ENCODE measurements at regions not wholly inside any gene's neighbourhood (a gene's known extent, or its start where the extent isn't known, plus 50 kb on each side); places are given as distances from the start of the nearest gene placed in this dataset.
A peak's percentile ranks its signal among the peaks of the same experiment; 100 is the strongest.

- no peak for DNase-seq (ENCODE audit: low spot score in 2 of 2)
These were observed 502.8 kb downstream of the REEP3 start for GRCh38 chr10:64023926-64024470.

GRCh38 chr10:64033711-64034110, 512.5 kb downstream of the REEP3 start:
- TF ChIP-seq POLR2AphosphoS5 (IDR thresholded peaks at IDR 0.05) (no peak), POLR2A (IDR thresholded peaks at IDR 0.05) (no peak), EP300 (IDR thresholded peaks at IDR 0.05) (no peak)
- TF ChIP-seq, protein P1, sequence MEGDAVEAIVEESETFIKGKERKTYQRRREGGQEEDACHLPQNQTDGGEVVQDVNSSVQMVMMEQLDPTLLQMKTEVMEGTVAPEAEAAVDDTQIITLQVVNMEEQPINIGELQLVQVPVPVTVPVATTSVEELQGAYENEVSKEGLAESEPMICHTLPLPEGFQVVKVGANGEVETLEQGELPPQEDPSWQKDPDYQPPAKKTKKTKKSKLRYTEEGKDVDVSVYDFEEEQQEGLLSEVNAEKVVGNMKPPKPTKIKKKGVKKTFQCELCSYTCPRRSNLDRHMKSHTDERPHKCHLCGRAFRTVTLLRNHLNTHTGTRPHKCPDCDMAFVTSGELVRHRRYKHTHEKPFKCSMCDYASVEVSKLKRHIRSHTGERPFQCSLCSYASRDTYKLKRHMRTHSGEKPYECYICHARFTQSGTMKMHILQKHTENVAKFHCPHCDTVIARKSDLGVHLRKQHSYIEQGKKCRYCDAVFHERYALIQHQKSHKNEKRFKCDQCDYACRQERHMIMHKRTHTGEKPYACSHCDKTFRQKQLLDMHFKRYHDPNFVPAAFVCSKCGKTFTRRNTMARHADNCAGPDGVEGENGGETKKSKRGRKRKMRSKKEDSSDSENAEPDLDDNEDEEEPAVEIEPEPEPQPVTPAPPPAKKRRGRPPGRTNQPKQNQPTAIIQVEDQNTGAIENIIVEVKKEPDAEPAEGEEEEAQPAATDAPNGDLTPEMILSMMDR (IDR thresholded peaks at IDR 0.05), result no peak
- Histone ChIP-seq H3K27ac (no peak overlapping the region), H3K27me3 (no peaks in the 10 kb centered on the region), H3K9me3 (no peaks in the 10 kb centered on the region), H3K4me3 (no peak overlapping the region), H3K4me1 (no peaks in the 10 kb centered on the region), H3K36me3 (no peaks in the 10 kb centered on the region)
- WGBS, result 71% methylated on average over 3 of the region's 3 CpGs
- no peak for DNase-seq (ENCODE audit: low spot score in 2 of 2)

More at GRCh38 chr10:64023926-64024470, 502.8 kb downstream of the REEP3 start:
- Histone ChIP-seq H3K4me3 (no peak overlapping the region), H3K27ac (no peak overlapping the region), H3K9me3 (no peaks in the 10 kb centered on the region), H3K36me3 (no peaks in the 10 kb centered on the region), H3K27me3 (no peaks in the 10 kb centered on the region), H3K4me1 (no peaks in the 10 kb centered on the region)
- TF ChIP-seq, protein P1 (IDR thresholded peaks at IDR 0.05), result no peak
- 62% methylated on average over 4 of the region's 4 CpGs for WGBS

DNA sequence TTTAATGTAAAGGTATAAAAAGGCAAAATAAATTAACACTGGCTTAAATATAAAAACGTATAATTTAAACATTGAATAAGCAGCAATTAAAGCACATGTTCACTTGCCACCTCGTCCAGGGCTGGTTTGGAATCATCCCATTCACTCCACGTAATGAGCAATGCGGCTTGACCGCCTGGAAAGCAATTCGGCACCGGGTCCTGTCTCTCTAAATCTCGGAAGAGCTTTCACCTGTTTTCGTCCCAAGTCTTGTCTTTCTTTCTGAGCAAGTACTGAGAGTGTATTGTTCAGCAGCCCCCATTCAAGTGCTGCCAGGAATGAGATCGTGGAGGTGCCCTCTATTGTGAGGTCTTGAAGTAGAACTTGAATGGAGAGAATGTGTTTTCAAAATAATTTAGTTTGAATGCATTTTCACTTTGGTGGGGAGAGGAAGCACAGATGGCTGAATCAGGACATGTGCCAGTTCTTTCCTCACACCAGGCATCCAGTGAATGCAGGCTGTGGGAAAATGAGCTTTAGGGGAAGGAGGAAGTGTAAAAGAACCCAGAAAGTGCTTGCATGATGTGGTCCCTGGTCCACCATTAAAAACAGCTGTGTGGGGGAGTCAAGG, 515.2 kb downstream of the REEP3 start:
- Histone ChIP-seq H3K9me3 (no peaks in the 10 kb centered on the region), H3K27me3 (no peaks in the 10 kb centered on the region), H3K4me3 (peak overlapping the region; percentile 3), H3K27ac (no peak overlapping the region), H3K36me3 (no peaks in the 10 kb centered on the region), H3K4me1 (peaks cover 8% of the 10 kb centered on the region)
- WGBS, result 40% methylated on average over 10 of the region's 10 CpGs
- TF ChIP-seq POLR2A (IDR thresholded peaks at IDR 0.05), result no peak
- DNase-seq (ENCODE audit: low spot score in 2 of 2), result no peak

DNA sequence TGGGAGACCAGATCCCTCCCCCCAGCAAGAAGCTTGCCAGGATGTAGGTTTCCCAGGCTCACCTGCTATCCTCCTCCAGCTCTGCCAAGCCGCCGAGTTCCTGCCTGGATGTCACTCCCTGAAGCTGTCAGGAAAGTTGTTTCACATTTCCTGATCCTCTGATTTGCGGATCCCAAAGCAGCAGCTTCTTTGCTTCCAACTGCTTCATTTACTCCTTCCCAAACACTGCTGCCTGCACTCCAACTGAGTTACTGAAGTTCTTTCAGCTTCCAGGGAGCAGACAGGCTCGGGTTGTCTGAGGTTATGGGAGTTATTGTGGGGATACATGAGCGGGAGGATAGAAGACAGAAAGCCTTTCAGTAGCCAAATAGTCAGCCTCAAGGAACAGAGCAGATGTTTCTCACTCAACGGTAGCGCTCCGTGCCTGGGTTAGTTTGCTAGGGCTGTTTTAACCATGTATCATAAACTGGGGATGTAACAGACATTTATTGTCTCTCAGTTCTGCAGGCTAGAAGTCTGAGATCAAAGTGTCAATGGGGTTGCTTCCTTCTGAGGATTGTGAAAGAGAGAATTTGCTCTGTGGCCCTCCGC, 516.0 kb downstream of the REEP3 start:
- DNase-seq (ENCODE audit: low spot score in 2 of 2), result no peak
- Histone ChIP-seq H3K9me3 (no peaks in the 10 kb centered on the region), H3K36me3 (no peaks in the 10 kb centered on the region), H3K4me3 (peak overlapping the region; percentile 3), H3K4me1 (peaks cover 10% of the 10 kb centered on the region), H3K27ac (no peak overlapping the region), H3K27me3 (no peaks in the 10 kb centered on the region)
- 35% methylated on average over 9 of the region's 9 CpGs for WGBS
- TF ChIP-seq, protein P1 (IDR thresholded peaks at IDR 0.05), result no peak
- TF ChIP-seq POLR2AphosphoS5 (IDR thresholded peaks at IDR 0.05) (no peak), EP300 (IDR thresholded peaks at IDR 0.05) (no peak)

DNA sequence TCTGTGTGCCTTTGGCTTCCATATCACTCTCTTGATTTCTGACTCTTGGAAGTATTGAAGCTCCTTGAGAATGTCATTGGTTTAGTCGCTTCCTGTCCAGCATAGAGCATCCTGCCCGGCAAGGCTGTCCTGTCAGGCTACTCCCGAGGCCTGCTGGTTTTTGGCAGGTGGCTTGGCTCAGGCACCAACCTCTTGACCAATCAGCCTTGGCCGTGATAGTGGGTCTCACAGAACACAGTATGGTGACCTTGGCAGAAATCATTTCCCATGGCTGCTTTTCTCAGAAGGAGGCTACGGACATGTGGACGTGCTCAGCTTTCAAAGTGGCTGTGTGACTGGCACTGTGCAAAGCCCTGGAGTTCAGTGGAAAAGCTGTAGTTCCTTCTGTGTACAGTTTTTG, 516.9 kb downstream of the REEP3 start:
- TF ChIP-seq, protein P1 (IDR thresholded peaks at IDR 0.05), result no peak
- TF ChIP-seq POLR2A (IDR thresholded peaks at IDR 0.05), result no peak
- TF ChIP-seq POLR2AphosphoS5 (IDR thresholded peaks at IDR 0.05), result no peak
- no peak for TF ChIP-seq EP300 (IDR thresholded peaks at IDR 0.05)
- 72% methylated on average over 6 of the region's 6 CpGs for WGBS
- no peak for DNase-seq (ENCODE audit: low spot score in 2 of 2)

More for the DNA sequence above, 516.9 kb downstream of the REEP3 start:
- no peaks in the 10 kb centered on the region for H3K36me3 ChIP-seq
- no peaks in the 10 kb centered on the region for H3K9me3 ChIP-seq
- H3K27ac ChIP-seq, result no peak overlapping the region
- peaks cover 10% of the 10 kb centered on the region for H3K4me1 ChIP-seq
- no peak overlapping the region for H3K4me3 ChIP-seq
- no peaks in the 10 kb centered on the region for H3K27me3 ChIP-seq
